ENCODE measurements at regions not wholly inside any gene's neighbourhood (a gene's known extent, or its start where the extent isn't known, plus 50 kb on each side); places are given as distances from the start of the nearest gene placed in this dataset.

DNA sequence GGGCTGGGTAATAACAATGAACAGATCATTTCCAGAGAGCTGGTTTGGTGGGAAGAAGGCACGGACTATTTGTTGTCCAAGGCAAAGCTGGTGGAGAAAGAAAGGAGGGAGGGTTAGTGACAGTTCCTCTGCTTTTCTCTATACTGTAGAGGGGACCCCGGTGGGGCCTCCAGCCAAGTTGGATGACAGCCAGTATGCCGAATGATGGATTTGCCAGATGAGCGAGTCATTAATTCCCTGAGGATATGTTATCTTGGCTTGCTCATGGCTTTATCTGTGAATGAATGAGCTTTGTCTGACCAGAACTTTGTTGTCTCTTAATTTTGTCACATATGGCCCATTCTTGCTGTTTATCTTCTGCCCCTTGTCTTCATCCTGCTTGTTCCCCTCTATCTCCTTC, 158.6 kb upstream of the GLRA1 start:
- Histone ChIP-seq H3K4me3 (ENCODE audit: low read depth, low read length) (no peak overlapping the region), H2BK120ac (ENCODE audit: insufficient read depth, low read length, poor library complexity) (no peak overlapping the region), H4K91ac (ENCODE audit: low read depth, low read length) (no peak overlapping the region), H3K4ac (ENCODE audit: low read depth, low read length) (no peak overlapping the region), H3K18ac (ENCODE audit: low read length) (no peak overlapping the region), H3K4me1 (ENCODE audit: control insufficient read depth in 1 of 2, insufficient read depth in 2 of 2, low read length in 2 of 2) (no peaks in the 10 kb centered on the region), H3K14ac (ENCODE audit: low read length) (no peak overlapping the region), H3K9ac (ENCODE audit: low read length) (no peak overlapping the region), H3K23ac (ENCODE audit: low read length) (no peak overlapping the region), H3K9me3 (ENCODE audit: insufficient read depth, low read depth, low read length) (no peaks in the 10 kb centered on the region), H2AK5ac (ENCODE audit: low read length) (no peak overlapping the region), H3K27me3 (ENCODE audit: insufficient read depth, low read length) (no peaks in the 10 kb centered on the region), H3K79me1 (ENCODE audit: low read length) (no peaks in the 10 kb centered on the region), H4K12ac (ENCODE audit: low read depth, low read length) (no peak overlapping the region), H3K27ac (ENCODE audit: low read depth, low read length) (no peak overlapping the region), H3K4me2 (ENCODE audit: low read length) (no peak overlapping the region), H2AFZ (ENCODE audit: insufficient read depth, low read length, poor library complexity) (no peak overlapping the region), H2BK5ac (ENCODE audit: low read depth, low read length, poor library complexity) (no peak overlapping the region), H2BK12ac (ENCODE audit: low read length) (no peak overlapping the region), H3K79me2 (ENCODE audit: control insufficient read depth, insufficient read depth, low read length, poor library complexity) (no peaks in the 10 kb centered on the region), H3K36me3 (ENCODE audit: control insufficient read depth in 1 of 2, insufficient read depth in 2 of 2, low read length in 2 of 2) (no peaks in the 10 kb centered on the region), H4K8ac (ENCODE audit: low read depth, low read length) (no peak overlapping the region)
- WGBS (ENCODE audit: extremely low coverage, insufficient coverage, insufficient read length) = no CpG with 5 or more reads among the region's 4 CpGs
- DNase-seq = no peak

DNA sequence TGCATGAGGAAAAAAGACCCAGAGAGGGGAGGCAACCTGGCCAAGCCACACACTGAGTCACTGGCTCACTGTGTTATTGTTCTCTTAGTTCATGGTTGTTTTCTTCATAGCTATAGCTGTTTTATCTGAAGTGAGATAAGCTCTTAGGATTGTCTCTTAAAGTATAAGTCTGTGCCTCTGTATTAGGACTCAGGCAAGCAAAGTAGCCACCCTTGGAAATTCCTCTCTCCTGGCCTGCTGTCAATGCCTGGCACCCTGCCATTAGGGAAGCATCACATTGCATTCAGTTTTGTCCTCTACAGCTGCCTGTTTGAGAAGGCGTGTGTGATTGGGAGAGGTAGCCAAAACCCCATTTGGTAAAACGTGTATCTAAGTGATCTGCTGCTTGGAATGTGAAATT, 147.4 kb upstream of the GLRA1 start:
- no peak overlapping the region for H4K12ac ChIP-seq (ENCODE audit: low read depth, low read length)
- H3K14ac ChIP-seq (ENCODE audit: low read length) = no peak overlapping the region

GRCh38 chr5:152070591-152070990, 145.9 kb upstream of the GLRA1 start:
- Histone ChIP-seq H4K12ac (ENCODE audit: low read depth, low read length) (no peak overlapping the region), H3K79me1 (ENCODE audit: low read length) (no peaks in the 10 kb centered on the region), H3K9ac (ENCODE audit: low read length) (no peak overlapping the region), H2BK5ac (ENCODE audit: low read depth, low read length, poor library complexity) (no peak overlapping the region), H3K27ac (ENCODE audit: low read depth, low read length) (no peak overlapping the region), H4K8ac (ENCODE audit: low read depth, low read length) (no peak overlapping the region), H3K4ac (ENCODE audit: low read depth, low read length) (no peak overlapping the region), H3K4me3 (ENCODE audit: low read depth, low read length) (no peak overlapping the region), H3K14ac (ENCODE audit: low read length) (no peak overlapping the region), H3K36me3 (ENCODE audit: control insufficient read depth in 1 of 2, insufficient read depth in 2 of 2, low read length in 2 of 2) (no peaks in the 10 kb centered on the region), H3K27me3 (ENCODE audit: insufficient read depth, low read length) (no peaks in the 10 kb centered on the region), H2BK12ac (ENCODE audit: low read length) (no peak overlapping the region), H3K79me2 (ENCODE audit: control insufficient read depth, insufficient read depth, low read length, poor library complexity) (no peaks in the 10 kb centered on the region), H2AFZ (ENCODE audit: insufficient read depth, low read length, poor library complexity) (no peak overlapping the region), H3K9me3 (ENCODE audit: insufficient read depth, low read depth, low read length) (no peaks in the 10 kb centered on the region), H3K4me2 (ENCODE audit: low read length) (no peak overlapping the region), H3K18ac (ENCODE audit: low read length) (no peak overlapping the region), H4K91ac (ENCODE audit: low read depth, low read length) (no peak overlapping the region), H3K4me1 (ENCODE audit: control insufficient read depth in 1 of 2, insufficient read depth in 2 of 2, low read length in 2 of 2) (no peaks in the 10 kb centered on the region), H3K23ac (ENCODE audit: low read length) (no peak overlapping the region), H2AK5ac (ENCODE audit: low read length) (no peak overlapping the region), H2BK120ac (ENCODE audit: insufficient read depth, low read length, poor library complexity) (no peak overlapping the region)
- no peak for DNase-seq
- no CpG with 5 or more reads among the region's 2 CpGs for WGBS (ENCODE audit: extremely low coverage, insufficient coverage, insufficient read length)

More for the DNA sequence above, 147.4 kb upstream of the GLRA1 start:
- H2BK5ac ChIP-seq (ENCODE audit: low read depth, low read length, poor library complexity) = no peak overlapping the region
- no peak overlapping the region for H2AK5ac ChIP-seq (ENCODE audit: low read length)
- H2AFZ ChIP-seq (ENCODE audit: insufficient read depth, low read length, poor library complexity) = no peak overlapping the region
- no peak for DNase-seq
- no peak overlapping the region for H2BK12ac ChIP-seq (ENCODE audit: low read length)
- no peaks in the 10 kb centered on the region for H3K27me3 ChIP-seq (ENCODE audit: insufficient read depth, low read length)
- H4K8ac ChIP-seq (ENCODE audit: low read depth, low read length) = no peak overlapping the region
- no peaks in the 10 kb centered on the region for H3K79me1 ChIP-seq (ENCODE audit: low read length)
- no peak overlapping the region for H3K9ac ChIP-seq (ENCODE audit: low read length)
- H2BK120ac ChIP-seq (ENCODE audit: insufficient read depth, low read length, poor library complexity) = no peak overlapping the region
- H3K23ac ChIP-seq (ENCODE audit: low read length) = no peak overlapping the region
- H3K9me3 ChIP-seq (ENCODE audit: insufficient read depth, low read depth, low read length) = no peaks in the 10 kb centered on the region
- WGBS (ENCODE audit: extremely low coverage, insufficient coverage, insufficient read length) = no CpG with 5 or more reads among the region's 2 CpGs
- no peak overlapping the region for H3K4ac ChIP-seq (ENCODE audit: low read depth, low read length)
- H3K27ac ChIP-seq (ENCODE audit: low read depth, low read length) = no peak overlapping the region
- H3K4me3 ChIP-seq (ENCODE audit: low read depth, low read length) = no peak overlapping the region
- H3K4me2 ChIP-seq (ENCODE audit: low read length) = no peak overlapping the region
- no peak overlapping the region for H4K91ac ChIP-seq (ENCODE audit: low read depth, low read length)
- no peaks in the 10 kb centered on the region for H3K36me3 ChIP-seq (ENCODE audit: control insufficient read depth in 1 of 2, insufficient read depth in 2 of 2, low read length in 2 of 2)
- no peaks in the 10 kb centered on the region for H3K4me1 ChIP-seq (ENCODE audit: control insufficient read depth in 1 of 2, insufficient read depth in 2 of 2, low read length in 2 of 2)
- no peak overlapping the region for H3K18ac ChIP-seq (ENCODE audit: low read length)
- no peaks in the 10 kb centered on the region for H3K79me2 ChIP-seq (ENCODE audit: control insufficient read depth, insufficient read depth, low read length, poor library complexity)

GRCh38 chr5:152066784-152067183, 142.1 kb upstream of the GLRA1 start:
- Histone ChIP-seq H3K27me3 (ENCODE audit: insufficient read depth, low read length) (no peaks in the 10 kb centered on the region), H3K36me3 (ENCODE audit: control insufficient read depth in 1 of 2, insufficient read depth in 2 of 2, low read length in 2 of 2) (no peaks in the 10 kb centered on the region), H3K4ac (ENCODE audit: low read depth, low read length) (no peak overlapping the region), H3K4me1 (ENCODE audit: control insufficient read depth in 1 of 2, insufficient read depth in 2 of 2, low read length in 2 of 2) (no peaks in the 10 kb centered on the region), H3K9me3 (ENCODE audit: insufficient read depth, low read depth, low read length) (no peaks in the 10 kb centered on the region), H4K91ac (ENCODE audit: low read depth, low read length) (no peak overlapping the region), H4K12ac (ENCODE audit: low read depth, low read length) (no peak overlapping the region), H3K9ac (ENCODE audit: low read length) (no peak overlapping the region), H3K79me2 (ENCODE audit: control insufficient read depth, insufficient read depth, low read length, poor library complexity) (no peaks in the 10 kb centered on the region), H3K18ac (ENCODE audit: low read length) (no peak overlapping the region), H4K8ac (ENCODE audit: low read depth, low read length) (no peak overlapping the region), H3K79me1 (ENCODE audit: low read length) (no peaks in the 10 kb centered on the region), H3K23ac (ENCODE audit: low read length) (no peak overlapping the region), H2BK120ac (ENCODE audit: insufficient read depth, low read length, poor library complexity) (no peak overlapping the region), H3K27ac (ENCODE audit: low read depth, low read length) (no peak overlapping the region), H3K14ac (ENCODE audit: low read length) (no peak overlapping the region), H2BK12ac (ENCODE audit: low read length) (no peak overlapping the region), H3K4me2 (ENCODE audit: low read length) (no peak overlapping the region), H3K4me3 (ENCODE audit: low read depth, low read length) (no peak overlapping the region), H2AFZ (ENCODE audit: insufficient read depth, low read length, poor library complexity) (no peak overlapping the region), H2AK5ac (ENCODE audit: low read length) (no peak overlapping the region), H2BK5ac (ENCODE audit: low read depth, low read length, poor library complexity) (no peak overlapping the region)
- WGBS (ENCODE audit: extremely low coverage, insufficient coverage, insufficient read length) = no CpG with 5 or more reads among the region's 3 CpGs
- no peak for DNase-seq

Measured in trophoblast cell (in vitro differentiated cells and primary cell).